ENCODE measurements at regions not wholly inside any gene's neighbourhood (a gene's known extent, or its start where the extent isn't known, plus 50 kb on each side); places are given as distances from the start of the nearest gene placed in this dataset.

GRCh38 chr5:165996201-165996875 lies 2295.1 kb upstream of the WWC1 start:
- Histone ChIP-seq H3K9ac (ENCODE audit: control insufficient read depth, insufficient read depth, low read length) (no peak overlapping the region), H4K20me1 (ENCODE audit: control insufficient read depth, insufficient read depth) (no peaks in the 10 kb centered on the region), H3K4me2 (ENCODE audit: control insufficient read depth, insufficient read depth) (no peak overlapping the region), H3K27me3 (replicated peaks in 1 of 2; ENCODE audit: control insufficient read depth in 2 of 2, insufficient read depth in 2 of 2, low read length in 1 of 2) (no peaks in the 10 kb centered on the region), H3K27ac (ENCODE audit: control insufficient read depth, insufficient read depth) (no peak overlapping the region), H2AFZ (ENCODE audit: control insufficient read depth, low read depth, low read length) (no peak overlapping the region), H3K36me3 (ENCODE audit: control insufficient read depth in 2 of 2, insufficient read depth in 2 of 2, low read length in 1 of 2) (no peaks in the 10 kb centered on the region), H3K9me3 (replicated peaks; ENCODE audit: control insufficient read depth, insufficient read depth, low read length) (no peaks in the 10 kb centered on the region), H3K4me1 (ENCODE audit: control insufficient read depth, insufficient read depth, low read length) (no peaks in the 10 kb centered on the region), H3K79me2 (ENCODE audit: control insufficient read depth, insufficient read depth, low read length) (no peaks in the 10 kb centered on the region), H3K4me3 (no peak overlapping the region)
- BruUV-seq (replicated peaks): no TSS peak
- CTCF ChIA-PET: no interaction called here
- RAD21 ChIA-PET (ENCODE audit: unreplicated experiment): no interaction called here
- ATAC-seq (no peak), FAIRE-seq (no peak), DNase-seq (ENCODE audit: low read depth, low spot score) (no peak)
- intact Hi-C loops (cut with micrococcal nuclease; ENCODE audit: unreplicated experiment): no loop called here
- no peak for TF ChIP-seq NFYA (IDR thresholded peaks at IDR 0.05; ENCODE audit: borderline replicate concordance, low read depth, low read length)
- TF ChIP-seq ZBTB4 (CRISPR knock-in tag; IDR thresholded peaks at IDR 0.05): no peak
- TF ChIP-seq NR2C1 (IDR thresholded peaks at IDR 0.05): no peak
- TF ChIP-seq CEBPZ (IDR thresholded peaks at IDR 0.05; ENCODE audit: low read depth, low read length): no peak
- no peak for TF ChIP-seq TCF3 (IDR thresholded peaks at IDR 0.05; ENCODE audit: borderline replicate concordance, insufficient read depth, low read depth, low read length)
- 33% methylated on average over 13 of the region's 13 CpGs for WGBS (ENCODE audit: insufficient coverage, insufficient replicate concordance, low lambda C conversion rate, missing lambda C conversion rate)
- in situ Hi-C loops (cut with MboI): no loop called here
- POLR2A ChIA-PET: interaction anchor here (0.9 kb wide), 1 partner anchor 10 kb away, joined by 3 read pairs; no protein-coding TSS in a partner anchor
- SMC1A ChIA-PET (ENCODE audit: uncharacterized antibody, unreplicated experiment): interaction anchor here (0.6 kb wide), 1 partner anchor 11 kb away, joined by 4 read pairs; no protein-coding TSS in a partner anchor

Data from GM12878 (cell line).